ENCODE measurements at regions not wholly inside any gene's neighbourhood (a gene's known extent, or its start where the extent isn't known, plus 50 kb on each side); places are given as distances from the start of the nearest gene placed in this dataset.

DNA sequence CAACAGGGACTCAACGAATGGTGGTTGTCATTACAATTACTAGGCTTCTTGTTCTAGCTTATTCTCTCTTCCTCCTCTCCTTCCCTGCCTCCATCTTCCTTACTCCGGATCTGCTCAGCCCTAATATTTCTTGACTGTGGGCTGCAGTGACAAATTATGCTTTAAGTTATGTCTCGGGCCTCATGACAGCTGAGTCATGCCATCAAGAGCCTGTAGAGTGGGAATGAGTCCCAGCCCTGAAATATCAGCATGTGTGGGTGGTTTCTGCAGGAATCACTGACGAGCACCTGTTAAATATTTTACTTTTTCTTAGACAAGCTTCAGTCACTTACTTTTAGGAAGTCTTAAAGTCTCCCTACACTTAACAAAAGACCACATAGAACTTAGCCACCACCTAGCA is 83.1 kb upstream of the CBLN4 start:
- H4K8ac ChIP-seq (replicated peaks; ENCODE audit: insufficient read length, low read depth, low read length): no peak overlapping the region
- H3K23me2 ChIP-seq (ENCODE audit: insufficient read length, low read depth, low read length, poor library complexity, severe bottlenecking): no peaks in the 10 kb centered on the region
- no peaks in the 10 kb centered on the region; the same call in none of the 2 replicates for H3K27me3 Mint-ChIP-seq (ENCODE audit: low read depth)
- H3K23ac ChIP-seq (ENCODE audit: insufficient read length, low read depth, low read length): no peak overlapping the region
- TF ChIP-seq, protein P1, sequence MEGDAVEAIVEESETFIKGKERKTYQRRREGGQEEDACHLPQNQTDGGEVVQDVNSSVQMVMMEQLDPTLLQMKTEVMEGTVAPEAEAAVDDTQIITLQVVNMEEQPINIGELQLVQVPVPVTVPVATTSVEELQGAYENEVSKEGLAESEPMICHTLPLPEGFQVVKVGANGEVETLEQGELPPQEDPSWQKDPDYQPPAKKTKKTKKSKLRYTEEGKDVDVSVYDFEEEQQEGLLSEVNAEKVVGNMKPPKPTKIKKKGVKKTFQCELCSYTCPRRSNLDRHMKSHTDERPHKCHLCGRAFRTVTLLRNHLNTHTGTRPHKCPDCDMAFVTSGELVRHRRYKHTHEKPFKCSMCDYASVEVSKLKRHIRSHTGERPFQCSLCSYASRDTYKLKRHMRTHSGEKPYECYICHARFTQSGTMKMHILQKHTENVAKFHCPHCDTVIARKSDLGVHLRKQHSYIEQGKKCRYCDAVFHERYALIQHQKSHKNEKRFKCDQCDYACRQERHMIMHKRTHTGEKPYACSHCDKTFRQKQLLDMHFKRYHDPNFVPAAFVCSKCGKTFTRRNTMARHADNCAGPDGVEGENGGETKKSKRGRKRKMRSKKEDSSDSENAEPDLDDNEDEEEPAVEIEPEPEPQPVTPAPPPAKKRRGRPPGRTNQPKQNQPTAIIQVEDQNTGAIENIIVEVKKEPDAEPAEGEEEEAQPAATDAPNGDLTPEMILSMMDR (conservative IDR thresholded peaks at IDR 0.05): no peak
- peaks cover 53% of the 10 kb centered on the region for H3K9me3 ChIP-seq (ENCODE audit: control insufficient read depth, low read depth, low read length)
- H2AFZ ChIP-seq (ENCODE audit: low read length): no peak overlapping the region
- H4K91ac ChIP-seq (ENCODE audit: insufficient read length, low read depth, low read length): no peak overlapping the region
- H2BK20ac ChIP-seq (ENCODE audit: low read depth, low read length, poor library complexity, severe bottlenecking): no peak overlapping the region
- H3K56ac ChIP-seq (ENCODE audit: insufficient read length, low read depth, low read length): no peak overlapping the region
- WGBS (ENCODE audit: extremely low coverage, insufficient read length, low lambda C conversion rate): no CpG with 5 or more reads among the region's 4 CpGs
- H4K5ac ChIP-seq (ENCODE audit: insufficient read length, low read depth, low read length): no peak overlapping the region
- H3K79me2 ChIP-seq (ENCODE audit: insufficient read depth, low read length): no peaks in the 10 kb centered on the region
- no peak overlapping the region for H3K14ac ChIP-seq (ENCODE audit: insufficient read depth, low read length)
- H3K27ac ChIP-seq (ENCODE audit: insufficient read length, low read depth, low read length): no peak overlapping the region
- H3K4me2 ChIP-seq (ENCODE audit: insufficient read depth, insufficient read length, low read length): no peak overlapping the region
- no peak overlapping the region for H2BK120ac ChIP-seq (ENCODE audit: low read depth, low read length, poor library complexity, severe bottlenecking)
- H3T11ph ChIP-seq (ENCODE audit: low read length): no peak overlapping the region
- no peak overlapping the region for H2BK12ac ChIP-seq (ENCODE audit: insufficient read length, low read depth, low read length)
- H2BK15ac ChIP-seq (ENCODE audit: low read depth, low read length): no peak overlapping the region
- H3K4me1 Mint-ChIP-seq: no peaks in the 10 kb centered on the region
- H3K9me3 Mint-ChIP-seq: peaks cover 83 to 88% of the 10 kb centered on the region in 2 experiments
- no peak for DNase-seq
- H3K4me3 Mint-ChIP-seq: no peak overlapping the region
- H4K20me1 ChIP-seq (ENCODE audit: control insufficient read depth, insufficient read depth, insufficient read length): no peaks in the 10 kb centered on the region
- H3K9ac ChIP-seq (ENCODE audit: extremely low read depth, insufficient read length, low read length): no peak overlapping the region
- H3K27ac Mint-ChIP-seq: no peak overlapping the region
- no peaks in the 10 kb centered on the region for H3K4me1 ChIP-seq (ENCODE audit: insufficient read depth, low read length)
- no peak overlapping the region for H3K18ac ChIP-seq (ENCODE audit: insufficient read length, low read depth, low read length)
- no peak overlapping the region for H2AK5ac ChIP-seq (ENCODE audit: insufficient read length, low read length)
- H3K79me1 ChIP-seq (ENCODE audit: insufficient read depth, low read depth, low read length, poor library complexity, severe bottlenecking): no peaks in the 10 kb centered on the region
- H3K4ac ChIP-seq (ENCODE audit: low read depth, low read length): no peak overlapping the region
- no peaks in the 10 kb centered on the region for H3K27me3 ChIP-seq (ENCODE audit: insufficient read depth, low read length)
- peaks cover 5 to 26% (median 9%) of the 10 kb centered on the region in 3 experiments; a peak in 6 of 7 replicates for H3K36me3 Mint-ChIP-seq (ENCODE audit: insufficient read depth in 1 of 3, low read depth in 3 of 3)
- no peak overlapping the region for H2BK5ac ChIP-seq (ENCODE audit: insufficient read length, low read length)

Measured in H9 (cell line).